ENCODE measurements at regions not wholly inside any gene's neighbourhood (a gene's known extent, or its start where the extent isn't known, plus 50 kb on each side); places are given as distances from the start of the nearest gene placed in this dataset.

DNA sequence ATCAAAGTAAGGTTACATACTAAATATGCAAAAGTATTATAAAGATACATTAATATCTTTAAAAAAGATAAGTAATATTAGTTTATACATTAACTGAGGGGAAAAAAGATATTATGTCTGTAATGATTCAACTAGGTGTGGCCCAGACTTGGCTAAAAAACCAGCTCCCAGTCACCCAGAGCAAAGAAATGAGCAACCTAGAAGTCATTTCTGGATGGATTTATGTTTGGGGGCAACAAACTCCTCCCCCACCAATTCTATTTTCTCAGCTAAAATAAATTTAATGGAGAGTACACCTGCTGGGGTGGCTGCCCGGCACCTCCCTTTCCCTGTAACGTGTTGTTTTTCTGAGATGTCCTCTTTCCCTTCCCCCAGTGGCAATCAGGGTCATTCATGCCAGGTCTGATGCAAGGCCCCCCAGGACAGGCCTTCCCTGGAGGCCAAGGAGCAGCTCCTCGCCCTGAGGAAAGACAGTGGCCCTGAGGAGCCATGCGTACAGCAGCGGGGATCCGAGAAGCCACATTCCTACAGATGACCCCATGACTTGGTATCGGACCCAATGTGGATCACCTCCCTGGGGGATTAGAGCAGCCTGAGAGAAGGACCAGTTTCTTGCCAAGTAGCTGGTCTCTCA lies 78.6 kb upstream of the DOCK9 start:
- TF ChIP-seq, protein P1, sequence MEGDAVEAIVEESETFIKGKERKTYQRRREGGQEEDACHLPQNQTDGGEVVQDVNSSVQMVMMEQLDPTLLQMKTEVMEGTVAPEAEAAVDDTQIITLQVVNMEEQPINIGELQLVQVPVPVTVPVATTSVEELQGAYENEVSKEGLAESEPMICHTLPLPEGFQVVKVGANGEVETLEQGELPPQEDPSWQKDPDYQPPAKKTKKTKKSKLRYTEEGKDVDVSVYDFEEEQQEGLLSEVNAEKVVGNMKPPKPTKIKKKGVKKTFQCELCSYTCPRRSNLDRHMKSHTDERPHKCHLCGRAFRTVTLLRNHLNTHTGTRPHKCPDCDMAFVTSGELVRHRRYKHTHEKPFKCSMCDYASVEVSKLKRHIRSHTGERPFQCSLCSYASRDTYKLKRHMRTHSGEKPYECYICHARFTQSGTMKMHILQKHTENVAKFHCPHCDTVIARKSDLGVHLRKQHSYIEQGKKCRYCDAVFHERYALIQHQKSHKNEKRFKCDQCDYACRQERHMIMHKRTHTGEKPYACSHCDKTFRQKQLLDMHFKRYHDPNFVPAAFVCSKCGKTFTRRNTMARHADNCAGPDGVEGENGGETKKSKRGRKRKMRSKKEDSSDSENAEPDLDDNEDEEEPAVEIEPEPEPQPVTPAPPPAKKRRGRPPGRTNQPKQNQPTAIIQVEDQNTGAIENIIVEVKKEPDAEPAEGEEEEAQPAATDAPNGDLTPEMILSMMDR (IDR thresholded peaks at IDR 0.05 in 4 of 5, conservative IDR thresholded peaks at IDR 0.05 in 1 of 5): no peak
- no peak for TF ChIP-seq POLR2A (IDR thresholded peaks at IDR 0.05)

Measured in gastrocnemius medialis (tissue), 4 donors.